A673 (cell line): ENCODE measurements at regions not wholly inside any gene's neighbourhood (a gene's known extent, or its start where the extent isn't known, plus 50 kb on each side); places are given as distances from the start of the nearest gene placed in this dataset.

Experiments used
- BruUV-seq: library from RNA; stranded (reverse); fragments of 400-500 nt; replicated peaks from 2 replicates; lab custom pipeline; 2021; lab: Mats Ljungman, UMichigan
- CTCF ChIA-PET: fragments of 300-600 bp; sonication (Branson Sonifier 250); formaldehyde crosslinking; loops from one replicate; lab custom pipeline; 2022; ENCODE audit warnings: antibody characterized with exemption; lab: Charles Lee
- POLR2A ChIA-PET: fragments of 300-600 bp; sonication (Branson Sonifier 250); formaldehyde crosslinking; loops from one replicate; lab custom pipeline; 2022; ENCODE audit warnings: antibody characterized with exemption; ENCODE audit not compliant: low non-redundant PET; lab: Charles Lee
- DNase-seq: peaks from one replicate; pipeline ENCODE4 v3.0.0-alpha.2; 2015; ENCODE audit warnings: low spot score
- H3K27ac ChIP-seq: fragments of 200-600 bp; sonication (generic); 2 replicates; pipeline ENCODE4 v1.5.1; 2016; ENCODE audit warnings: mixed run types, low read depth, mild to moderate bottlenecking, mixed read lengths, antibody characterized with exemption, low read length; ENCODE audit not compliant: poor library complexity, severe bottlenecking
- H3K27me3 ChIP-seq: fragments of 200-600 bp; sonication (generic); replicated peaks from 2 replicates; pipeline ENCODE4 v1.6.1; 2017; ENCODE audit warnings: mixed run types, low read depth, mild to moderate bottlenecking, mixed read lengths, antibody characterized with exemption, low read length; ENCODE audit not compliant: insufficient read depth, poor library complexity
- H3K36me3 ChIP-seq: fragments of 200-600 bp; sonication (generic); 2 replicates; pipeline ENCODE4 v1.6.1; 2016; ENCODE audit warnings: mixed run types, mild to moderate bottlenecking, mixed read lengths, antibody characterized with exemption, low read length; ENCODE audit not compliant: insufficient read depth, poor library complexity, severe bottlenecking
- H3K4me1 ChIP-seq: fragments of 200-600 bp; sonication (generic); 2 replicates; pipeline ENCODE4 v1.6.1; 2017; ENCODE audit warnings: mixed run types, mild to moderate bottlenecking, mixed read lengths, antibody characterized with exemption, low read length; ENCODE audit not compliant: insufficient read depth, poor library complexity, severe bottlenecking
- H3K4me3 ChIP-seq: fragments of 200-600 bp; sonication (generic); 2 replicates; pipeline ENCODE4 v1.5.1; 2016; ENCODE audit warnings: low read depth, mixed run types, mild to moderate bottlenecking, mixed read lengths, low read length; ENCODE audit not compliant: poor library complexity, severe bottlenecking
- H3K9me3 ChIP-seq: fragments of 200-600 bp; sonication (generic); 2 replicates; pipeline ENCODE4 v1.6.1; 2016; ENCODE audit warnings: mixed run types, low read depth, mild to moderate bottlenecking, mixed read lengths, antibody characterized with exemption, low read length; ENCODE audit not compliant: poor library complexity, severe bottlenecking
- CTCF ChIP-seq: fragments of 300-800, 200-600 bp; sonication (generic); conservative IDR thresholded peaks from 2 replicates; pipeline ENCODE4 v1.5.1; 2017; ENCODE audit warnings: low read depth, mild to moderate bottlenecking, antibody characterized with exemption, low read length, moderate library complexity, mixed read lengths
- EZH2 ChIP-seq: fragments of 200-600 bp; sonication (generic); IDR thresholded peaks from 2 replicates; pipeline ENCODE4 v1.6.1; 2017; ENCODE audit warnings: borderline replicate concordance, low read depth, mild to moderate bottlenecking, mixed read lengths, antibody characterized with exemption, low read length; ENCODE audit not compliant: poor library complexity, severe bottlenecking
- intact Hi-C: fragments of 100-400 bp; cut with micrococcal nuclease; formaldehyde crosslinking; loops from one replicate; pipeline ENCODE4 v1.10.0; 2022; ENCODE audit not compliant: unreplicated experiment

DNA sequence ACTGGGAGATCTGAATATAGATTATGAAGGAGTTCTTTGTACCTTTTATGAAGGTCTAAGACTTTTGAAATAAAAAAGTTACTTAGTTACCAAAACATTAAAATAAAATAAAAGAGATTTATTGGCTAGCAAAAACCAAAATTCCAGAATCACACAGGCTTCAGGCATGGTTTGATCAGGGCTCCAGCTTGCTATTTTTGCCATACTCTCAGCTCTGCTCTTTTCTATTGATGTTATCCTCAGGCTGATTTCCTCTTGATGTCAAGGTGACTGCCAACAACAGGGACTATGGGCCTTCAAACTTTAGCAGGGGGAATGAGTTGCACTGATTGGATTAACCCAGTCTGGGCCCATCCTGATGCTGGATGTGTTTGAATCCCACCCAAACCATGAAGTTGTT lies 174.1 kb downstream of the TFCP2L1 start:
- no peak overlapping the region for H3K4me3 ChIP-seq
- no peak for DNase-seq
- no peaks in the 10 kb centered on the region for H3K27me3 ChIP-seq
- CTCF ChIA-PET = no interaction called here
- BruUV-seq = no TSS peak
- H3K9me3 ChIP-seq = no peaks in the 10 kb centered on the region
- TF ChIP-seq CTCF (no peak), EZH2 (no peak)
- H3K27ac ChIP-seq = no peak overlapping the region
- no peaks in the 10 kb centered on the region for H3K4me1 ChIP-seq
- intact Hi-C loops = no loop called here
- POLR2A ChIA-PET = no interaction called here
- no peaks in the 10 kb centered on the region for H3K36me3 ChIP-seq

- intact Hi-C loops = no loop called here
These were observed 166.1 kb downstream of the TFCP2L1 start for GRCh38 chr2:121118951-121119350.

DNA sequence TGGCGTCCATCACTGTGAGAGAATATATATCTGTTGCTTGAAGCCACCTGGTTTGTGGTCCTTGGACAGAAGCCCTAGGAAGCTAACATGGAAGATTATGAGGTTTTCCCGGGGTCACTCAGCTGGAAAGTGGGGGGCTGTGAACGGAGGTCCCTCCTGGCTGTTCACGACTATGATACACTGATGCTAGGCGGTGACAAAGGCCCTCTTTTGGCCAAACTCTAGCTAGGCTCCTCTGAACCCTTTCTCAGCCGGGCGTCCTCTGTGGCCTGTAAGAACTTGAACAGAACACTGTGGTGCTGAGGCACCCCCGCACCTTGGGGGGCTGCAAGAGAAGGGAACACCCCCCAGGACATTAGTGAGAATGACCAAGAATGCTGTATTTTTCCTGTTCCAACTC lies 164.6 kb downstream of the TFCP2L1 start:
- no peak for DNase-seq
- BruUV-seq = no TSS peak
- H3K9me3 ChIP-seq = no peaks in the 10 kb centered on the region
- ChIA-PET POLR2A (interaction anchor here (0.6 kb wide), 1 partner anchor 396 kb away, joined by 3 read pairs; no protein-coding TSS in a partner anchor), CTCF (interaction anchor here (1.1 kb wide), 1 partner anchor 8 kb away, joined by 3 read pairs; no protein-coding TSS in a partner anchor)
- intact Hi-C loops = no loop called here
- H3K36me3 ChIP-seq = no peaks in the 10 kb centered on the region
- H3K4me1 ChIP-seq = no peaks in the 10 kb centered on the region
- no peaks in the 10 kb centered on the region for H3K27me3 ChIP-seq
- TF ChIP-seq CTCF (no peak), EZH2 (no peak)
- no peak overlapping the region for H3K27ac ChIP-seq
- H3K4me3 ChIP-seq = no peak overlapping the region

More at GRCh38 chr2:121118951-121119350, 166.1 kb downstream of the TFCP2L1 start:
- no peak for TF ChIP-seq EZH2
- no peak for TF ChIP-seq CTCF
- Histone ChIP-seq H3K27me3 (no peaks in the 10 kb centered on the region), H3K4me3 (no peak overlapping the region), H3K27ac (no peak overlapping the region), H3K9me3 (no peaks in the 10 kb centered on the region), H3K4me1 (no peaks in the 10 kb centered on the region), H3K36me3 (no peaks in the 10 kb centered on the region)
- CTCF ChIA-PET = no interaction called here
- BruUV-seq = no TSS peak
- no peak for DNase-seq
- POLR2A ChIA-PET = no interaction called here
